ENCODE measurements at regions not wholly inside any gene's neighbourhood (a gene's known extent, or its start where the extent isn't known, plus 50 kb on each side); places are given as distances from the start of the nearest gene placed in this dataset.

- Histone ChIP-seq H3K36me3 (ENCODE audit: control insufficient read depth, insufficient read depth, low read length) (no peaks in the 10 kb centered on the region), H3K27me3 (replicated peaks; ENCODE audit: control insufficient read depth, insufficient read depth, low read length) (no peaks in the 10 kb centered on the region), H3K4me3 (replicated peaks; ENCODE audit: low read depth, low read length) (no peak overlapping the region)
- DNase-seq (ENCODE audit: extremely low read depth, insufficient read length): no peak
- TF ChIP-seq CTCF (IDR thresholded peaks at IDR 0.05; ENCODE audit: insufficient read depth, low read length, poor library complexity, severe bottlenecking): no peak
Measured at GRCh38 chr2:239703834-239704233, 303.0 kb upstream of the HDAC4 start.

GRCh38 chr2:239700686-239701345 lies 300.0 kb upstream of the HDAC4 start:
- H3K27me3 ChIP-seq (replicated peaks; ENCODE audit: control insufficient read depth, insufficient read depth, low read length): no peaks in the 10 kb centered on the region
- H3K4me3 ChIP-seq (replicated peaks; ENCODE audit: low read depth, low read length): no peak overlapping the region
- no peak for TF ChIP-seq CTCF (IDR thresholded peaks at IDR 0.05; ENCODE audit: insufficient read depth, low read length, poor library complexity, severe bottlenecking)
- no peaks in the 10 kb centered on the region for H3K36me3 ChIP-seq (ENCODE audit: control insufficient read depth, insufficient read depth, low read length)
- DNase-seq (ENCODE audit: extremely low read depth, insufficient read length): no peak

GRCh38 chr2:239697399-239698164 lies 296.8 kb upstream of the HDAC4 start:
- no peaks in the 10 kb centered on the region for H3K27me3 ChIP-seq (replicated peaks; ENCODE audit: control insufficient read depth, insufficient read depth, low read length)
- no peak for TF ChIP-seq CTCF (IDR thresholded peaks at IDR 0.05; ENCODE audit: insufficient read depth, low read length, poor library complexity, severe bottlenecking)
- H3K36me3 ChIP-seq (ENCODE audit: control insufficient read depth, insufficient read depth, low read length): no peaks in the 10 kb centered on the region
- DNase-seq (ENCODE audit: extremely low read depth, insufficient read length): no peak
- no peak overlapping the region for H3K4me3 ChIP-seq (replicated peaks; ENCODE audit: low read depth, low read length)

GRCh38 chr2:239696559-239697207 lies 295.9 kb upstream of the HDAC4 start:
- H3K36me3 ChIP-seq (ENCODE audit: control insufficient read depth, insufficient read depth, low read length): no peaks in the 10 kb centered on the region
- no peak overlapping the region for H3K4me3 ChIP-seq (replicated peaks; ENCODE audit: low read depth, low read length)
- H3K27me3 ChIP-seq (replicated peaks; ENCODE audit: control insufficient read depth, insufficient read depth, low read length): no peaks in the 10 kb centered on the region
- no peak for DNase-seq (ENCODE audit: extremely low read depth, insufficient read length)
- TF ChIP-seq CTCF (IDR thresholded peaks at IDR 0.05; ENCODE audit: insufficient read depth, low read length, poor library complexity, severe bottlenecking): no peak

- Histone ChIP-seq H3K36me3 (ENCODE audit: control insufficient read depth, insufficient read depth, low read length) (no peaks in the 10 kb centered on the region), H3K27me3 (replicated peaks; ENCODE audit: control insufficient read depth, insufficient read depth, low read length) (no peaks in the 10 kb centered on the region), H3K4me3 (replicated peaks; ENCODE audit: low read depth, low read length) (no peak overlapping the region)
- no peak for DNase-seq (ENCODE audit: extremely low read depth, insufficient read length)
- TF ChIP-seq CTCF (IDR thresholded peaks at IDR 0.05; ENCODE audit: insufficient read depth, low read length, poor library complexity, severe bottlenecking): no peak
Measured at GRCh38 chr2:239695728-239696240, 295.0 kb upstream of the HDAC4 start.

Data from GM06990 (cell line).